A673 (cell line): ENCODE measurements at regions not wholly inside any gene's neighbourhood (a gene's known extent, or its start where the extent isn't known, plus 50 kb on each side); places are given as distances from the start of the nearest gene placed in this dataset.

Source experiments
- BruUV-seq: library from RNA; stranded (reverse); fragments of 400-500 nt; replicated peaks from 2 replicates; lab custom pipeline; 2021; lab: Mats Ljungman, UMichigan
- CTCF ChIA-PET: fragments of 300-600 bp; sonication (Branson Sonifier 250); formaldehyde crosslinking; loops from one replicate; lab custom pipeline; 2022; ENCODE audit warnings: antibody characterized with exemption; lab: Charles Lee
- POLR2A ChIA-PET: fragments of 300-600 bp; sonication (Branson Sonifier 250); formaldehyde crosslinking; loops from one replicate; lab custom pipeline; 2022; ENCODE audit warnings: antibody characterized with exemption; ENCODE audit not compliant: low non-redundant PET; lab: Charles Lee
- DNase-seq: peaks from one replicate; pipeline ENCODE4 v3.0.0-alpha.2; 2015; ENCODE audit warnings: low spot score
- H3K27ac ChIP-seq: fragments of 200-600 bp; sonication (generic); 2 replicates; pipeline ENCODE4 v1.5.1; 2016; ENCODE audit warnings: mixed run types, low read depth, mild to moderate bottlenecking, mixed read lengths, antibody characterized with exemption, low read length; ENCODE audit not compliant: poor library complexity, severe bottlenecking
- H3K27me3 ChIP-seq: fragments of 200-600 bp; sonication (generic); replicated peaks from 2 replicates; pipeline ENCODE4 v1.6.1; 2017; ENCODE audit warnings: mixed run types, low read depth, mild to moderate bottlenecking, mixed read lengths, antibody characterized with exemption, low read length; ENCODE audit not compliant: insufficient read depth, poor library complexity
- H3K36me3 ChIP-seq: fragments of 200-600 bp; sonication (generic); 2 replicates; pipeline ENCODE4 v1.6.1; 2016; ENCODE audit warnings: mixed run types, mild to moderate bottlenecking, mixed read lengths, antibody characterized with exemption, low read length; ENCODE audit not compliant: insufficient read depth, poor library complexity, severe bottlenecking
- H3K4me1 ChIP-seq: fragments of 200-600 bp; sonication (generic); 2 replicates; pipeline ENCODE4 v1.6.1; 2017; ENCODE audit warnings: mixed run types, mild to moderate bottlenecking, mixed read lengths, antibody characterized with exemption, low read length; ENCODE audit not compliant: insufficient read depth, poor library complexity, severe bottlenecking
- H3K4me3 ChIP-seq: fragments of 200-600 bp; sonication (generic); 2 replicates; pipeline ENCODE4 v1.5.1; 2016; ENCODE audit warnings: low read depth, mixed run types, mild to moderate bottlenecking, mixed read lengths, low read length; ENCODE audit not compliant: poor library complexity, severe bottlenecking
- H3K9me3 ChIP-seq: fragments of 200-600 bp; sonication (generic); 2 replicates; pipeline ENCODE4 v1.6.1; 2016; ENCODE audit warnings: mixed run types, low read depth, mild to moderate bottlenecking, mixed read lengths, antibody characterized with exemption, low read length; ENCODE audit not compliant: poor library complexity, severe bottlenecking
- EZH2 ChIP-seq: fragments of 200-600 bp; sonication (generic); IDR thresholded peaks from 2 replicates; pipeline ENCODE4 v1.6.1; 2017; ENCODE audit warnings: borderline replicate concordance, low read depth, mild to moderate bottlenecking, mixed read lengths, antibody characterized with exemption, low read length; ENCODE audit not compliant: poor library complexity, severe bottlenecking
- intact Hi-C: fragments of 100-400 bp; cut with micrococcal nuclease; formaldehyde crosslinking; loops from one replicate; pipeline ENCODE4 v1.10.0; 2022; ENCODE audit not compliant: unreplicated experiment
- TF ChIP-seq, protein P1 (sequence below): fragments of 300-800, 200-600 bp; sonication (generic); conservative IDR thresholded peaks from 2 replicates; pipeline ENCODE4 v1.5.1; 2017; ENCODE audit warnings: low read depth, mild to moderate bottlenecking, antibody characterized with exemption, low read length, moderate library complexity, mixed read lengths

DNA sequence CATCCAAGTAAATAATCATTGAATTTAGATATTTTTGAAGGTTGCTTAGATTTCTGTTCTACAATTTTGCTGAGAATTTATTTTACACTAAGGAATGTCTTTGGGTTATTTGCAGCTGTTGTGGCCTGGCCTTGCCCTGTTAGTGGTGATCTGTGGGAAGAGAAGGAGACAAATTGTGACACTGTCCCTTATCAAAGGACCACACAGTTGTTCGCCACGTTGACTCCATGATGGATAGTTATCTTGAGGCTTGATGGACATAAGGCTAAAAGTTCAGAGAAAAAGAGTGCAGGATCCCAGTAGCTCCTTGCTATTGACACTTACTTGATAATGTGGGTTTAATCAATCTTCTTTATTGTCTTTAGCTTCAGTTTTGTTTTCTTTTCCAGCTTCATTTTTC is 186.6 kb upstream of the MEF2C start:
- H3K27ac ChIP-seq: no peak overlapping the region
- no peaks in the 10 kb centered on the region for H3K36me3 ChIP-seq
- H3K4me3 ChIP-seq: no peak overlapping the region
- ChIA-PET CTCF (no interaction called here), POLR2A (no interaction called here)
- intact Hi-C loops: no loop called here
- H3K9me3 ChIP-seq: no peaks in the 10 kb centered on the region
- no peak for DNase-seq
- no peaks in the 10 kb centered on the region for H3K27me3 ChIP-seq
- no peak for TF ChIP-seq EZH2
- TF ChIP-seq, protein P1, sequence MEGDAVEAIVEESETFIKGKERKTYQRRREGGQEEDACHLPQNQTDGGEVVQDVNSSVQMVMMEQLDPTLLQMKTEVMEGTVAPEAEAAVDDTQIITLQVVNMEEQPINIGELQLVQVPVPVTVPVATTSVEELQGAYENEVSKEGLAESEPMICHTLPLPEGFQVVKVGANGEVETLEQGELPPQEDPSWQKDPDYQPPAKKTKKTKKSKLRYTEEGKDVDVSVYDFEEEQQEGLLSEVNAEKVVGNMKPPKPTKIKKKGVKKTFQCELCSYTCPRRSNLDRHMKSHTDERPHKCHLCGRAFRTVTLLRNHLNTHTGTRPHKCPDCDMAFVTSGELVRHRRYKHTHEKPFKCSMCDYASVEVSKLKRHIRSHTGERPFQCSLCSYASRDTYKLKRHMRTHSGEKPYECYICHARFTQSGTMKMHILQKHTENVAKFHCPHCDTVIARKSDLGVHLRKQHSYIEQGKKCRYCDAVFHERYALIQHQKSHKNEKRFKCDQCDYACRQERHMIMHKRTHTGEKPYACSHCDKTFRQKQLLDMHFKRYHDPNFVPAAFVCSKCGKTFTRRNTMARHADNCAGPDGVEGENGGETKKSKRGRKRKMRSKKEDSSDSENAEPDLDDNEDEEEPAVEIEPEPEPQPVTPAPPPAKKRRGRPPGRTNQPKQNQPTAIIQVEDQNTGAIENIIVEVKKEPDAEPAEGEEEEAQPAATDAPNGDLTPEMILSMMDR: no peak
- no peaks in the 10 kb centered on the region for H3K4me1 ChIP-seq
- BruUV-seq: no TSS peak

DNA sequence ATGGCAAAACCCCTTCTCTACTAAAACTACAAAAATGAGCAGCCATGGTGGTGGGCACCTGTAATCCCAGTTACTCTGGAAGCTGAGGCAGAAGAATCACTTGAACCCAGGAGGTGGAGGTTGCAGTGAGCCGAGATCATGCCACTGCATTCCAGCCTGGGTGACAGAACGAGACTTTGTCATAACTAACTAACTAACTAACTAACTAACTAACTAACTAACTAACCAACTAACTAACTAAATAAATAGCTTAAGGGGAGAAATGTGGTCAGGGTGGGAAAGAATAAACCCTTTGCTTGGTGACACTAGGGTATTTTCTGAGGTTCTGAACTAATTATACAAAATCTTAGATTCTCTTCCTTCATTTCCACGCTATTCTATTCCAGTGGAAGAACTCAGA is 184.4 kb upstream of the MEF2C start:
- Histone ChIP-seq H3K4me1 (no peaks in the 10 kb centered on the region), H3K27me3 (no peaks in the 10 kb centered on the region), H3K36me3 (no peaks in the 10 kb centered on the region), H3K9me3 (no peaks in the 10 kb centered on the region), H3K4me3 (no peak overlapping the region), H3K27ac (no peak overlapping the region)
- CTCF ChIA-PET: no interaction called here
- no TSS peak for BruUV-seq
- intact Hi-C loops: no loop called here
- TF ChIP-seq, protein P1: no peak
- no peak for TF ChIP-seq EZH2
- DNase-seq: no peak
- POLR2A ChIA-PET: no interaction called here

DNA sequence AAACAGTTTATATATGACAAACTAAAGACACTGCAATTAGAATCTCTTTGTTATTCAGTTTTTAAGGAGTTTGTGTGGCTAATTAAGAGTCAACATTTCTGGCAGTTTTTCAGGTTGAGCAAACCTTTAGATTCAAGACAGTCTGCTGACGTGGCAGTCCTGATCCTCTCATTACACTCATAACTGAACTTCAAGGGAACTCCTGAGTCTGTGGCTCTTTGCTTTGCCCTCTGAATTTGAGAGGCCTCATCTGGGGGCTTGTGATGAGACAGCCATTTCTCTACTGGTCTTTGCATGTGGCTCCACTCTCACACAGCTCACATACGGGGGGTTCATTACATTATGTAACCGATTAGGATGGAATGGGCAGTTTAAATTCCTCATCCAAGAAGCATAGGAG is 182.9 kb upstream of the MEF2C start:
- no peak overlapping the region for H3K27ac ChIP-seq
- ChIA-PET CTCF (no interaction called here), POLR2A (no interaction called here)
- H3K4me1 ChIP-seq: no peaks in the 10 kb centered on the region
- no peak overlapping the region for H3K4me3 ChIP-seq
- no peak for TF ChIP-seq EZH2
- TF ChIP-seq, protein P1: no peak
- no peaks in the 10 kb centered on the region for H3K27me3 ChIP-seq
- no TSS peak for BruUV-seq
- no peaks in the 10 kb centered on the region for H3K36me3 ChIP-seq
- no peaks in the 10 kb centered on the region for H3K9me3 ChIP-seq
- no peak for DNase-seq
- intact Hi-C loops: no loop called here
